ENCODE measurements at regions not wholly inside any gene's neighbourhood (a gene's known extent, or its start where the extent isn't known, plus 50 kb on each side); places are given as distances from the start of the nearest gene placed in this dataset.

GRCh38 chr4:43113196-43113595 lies 220.7 kb downstream of the GRXCR1 start:
- intact Hi-C loops (cut with micrococcal nuclease; ENCODE audit: unreplicated experiment): no loop called here
- ChIA-PET POLR2A (ENCODE audit: low non-redundant PET) (no interaction called here), CTCF (no interaction called here)
- TF ChIP-seq EZH2 (IDR thresholded peaks at IDR 0.05; ENCODE audit: borderline replicate concordance, low read depth, low read length, poor library complexity, severe bottlenecking) (no peak), CTCF (conservative IDR thresholded peaks at IDR 0.05; ENCODE audit: low read depth, low read length) (no peak)
- Histone ChIP-seq H3K4me1 (ENCODE audit: insufficient read depth, low read length, poor library complexity, severe bottlenecking) (no peaks in the 10 kb centered on the region), H3K27ac (ENCODE audit: low read depth, low read length, poor library complexity, severe bottlenecking) (no peak overlapping the region), H3K27me3 (replicated peaks; ENCODE audit: insufficient read depth, low read depth, low read length, poor library complexity) (no peaks in the 10 kb centered on the region), H3K9me3 (ENCODE audit: low read depth, low read length, poor library complexity, severe bottlenecking) (peaks cover 11% of the 10 kb centered on the region), H3K4me3 (ENCODE audit: low read depth, low read length, poor library complexity, severe bottlenecking) (no peak overlapping the region), H3K36me3 (ENCODE audit: insufficient read depth, low read length, poor library complexity, severe bottlenecking) (no peaks in the 10 kb centered on the region)
- no peak for DNase-seq (ENCODE audit: low spot score)
- BruUV-seq (replicated peaks): no TSS peak

GRCh38 chr4:43126595-43126994 lies 234.1 kb downstream of the GRXCR1 start:
- intact Hi-C loops (cut with micrococcal nuclease; ENCODE audit: unreplicated experiment): no loop called here
- POLR2A ChIA-PET (ENCODE audit: low non-redundant PET): no interaction called here

GRCh38 chr4:43130228-43131021 lies 237.9 kb downstream of the GRXCR1 start:
- ChIA-PET POLR2A (ENCODE audit: low non-redundant PET) (no interaction called here), CTCF (no interaction called here)
- Histone ChIP-seq H3K4me1 (ENCODE audit: insufficient read depth, low read length, poor library complexity, severe bottlenecking) (no peaks in the 10 kb centered on the region), H3K4me3 (ENCODE audit: low read depth, low read length, poor library complexity, severe bottlenecking) (no peak overlapping the region), H3K36me3 (ENCODE audit: insufficient read depth, low read length, poor library complexity, severe bottlenecking) (no peaks in the 10 kb centered on the region), H3K9me3 (ENCODE audit: low read depth, low read length, poor library complexity, severe bottlenecking) (no peaks in the 10 kb centered on the region), H3K27ac (ENCODE audit: low read depth, low read length, poor library complexity, severe bottlenecking) (no peak overlapping the region), H3K27me3 (replicated peaks; ENCODE audit: insufficient read depth, low read depth, low read length, poor library complexity) (no peaks in the 10 kb centered on the region)
- BruUV-seq (replicated peaks): no TSS peak
- TF ChIP-seq CTCF (conservative IDR thresholded peaks at IDR 0.05; ENCODE audit: low read depth, low read length) (no peak), EZH2 (IDR thresholded peaks at IDR 0.05; ENCODE audit: borderline replicate concordance, low read depth, low read length, poor library complexity, severe bottlenecking) (no peak)
- DNase-seq (ENCODE audit: low spot score): no peak
- intact Hi-C loops (cut with micrococcal nuclease; ENCODE audit: unreplicated experiment): no loop called here

More at GRCh38 chr4:43126595-43126994, 234.1 kb downstream of the GRXCR1 start:
- Histone ChIP-seq H3K4me3 (ENCODE audit: low read depth, low read length, poor library complexity, severe bottlenecking) (no peak overlapping the region), H3K36me3 (ENCODE audit: insufficient read depth, low read length, poor library complexity, severe bottlenecking) (no peaks in the 10 kb centered on the region), H3K4me1 (ENCODE audit: insufficient read depth, low read length, poor library complexity, severe bottlenecking) (no peaks in the 10 kb centered on the region), H3K27ac (ENCODE audit: low read depth, low read length, poor library complexity, severe bottlenecking) (no peak overlapping the region), H3K9me3 (ENCODE audit: low read depth, low read length, poor library complexity, severe bottlenecking) (no peaks in the 10 kb centered on the region), H3K27me3 (replicated peaks; ENCODE audit: insufficient read depth, low read depth, low read length, poor library complexity) (no peaks in the 10 kb centered on the region)
- DNase-seq (ENCODE audit: low spot score): no peak
- no TSS peak for BruUV-seq (replicated peaks)
- no peak for TF ChIP-seq EZH2 (IDR thresholded peaks at IDR 0.05; ENCODE audit: borderline replicate concordance, low read depth, low read length, poor library complexity, severe bottlenecking)
- no peak for TF ChIP-seq CTCF (conservative IDR thresholded peaks at IDR 0.05; ENCODE audit: low read depth, low read length)
- CTCF ChIA-PET: no interaction called here
